ENCODE measurements at regions not wholly inside any gene's neighbourhood (a gene's known extent, or its start where the extent isn't known, plus 50 kb on each side); places are given as distances from the start of the nearest gene placed in this dataset.

GRCh38 chr4:126758493-126758892 is 874.3 kb upstream of the INTU start:
- TF ChIP-seq CTCF (IDR thresholded peaks at IDR 0.05) (no peak), POLR2AphosphoS5 (IDR thresholded peaks at IDR 0.05) (no peak), EP300 (IDR thresholded peaks at IDR 0.05) (no peak), POLR2A (IDR thresholded peaks at IDR 0.05) (no peak)

Data from suprapubic skin (tissue), 4 donors.